SK-N-SH (cell line): ENCODE measurements at regions not wholly inside any gene's neighbourhood (a gene's known extent, or its start where the extent isn't known, plus 50 kb on each side); places are given as distances from the start of the nearest gene placed in this dataset.

Source experiments
- CTCF ChIA-PET: fragments of 300-600, 350-600 bp; formaldehyde crosslinking; extraction: SDS; loops from one replicate; lab custom pipeline; 2021; lab: Yijun Ruan, JAX
- POLR2A ChIA-PET: fragments of 350-600 bp; sonication (Branson Sonifier 250); formaldehyde crosslinking; extraction: SDS; loops from one replicate; lab custom pipeline; 2020; ENCODE audit warnings: antibody characterized with exemption, inconsistent platforms; lab: Yijun Ruan, JAX
- DNase-seq: peaks from one replicate; pipeline ENCODE4 v3.0.0; 2012
- H2AFZ ChIP-seq: fragments of 200-600 bp; sonication (generic); 2 replicates; pipeline ENCODE4 v1.8.1; 2016; ENCODE audit warnings: antibody characterized with exemption, mild to moderate bottlenecking, low read depth
- H3F3A ChIP-seq: fragments of 200-600 bp; sonication (generic); replicated peaks from 2 replicates; pipeline ENCODE3; 2016; ENCODE audit warnings: antibody characterized with exemption, mild to moderate bottlenecking; ENCODE audit not compliant: insufficient read depth
- H3K27ac ChIP-seq, 2 experiments: fragments of 200-500 bp in 1 of 2; fragments of 200-600 bp in 1 of 2; sonication (Bioruptor generic) in 1 of 2; sonication (generic), shearing (Covaris generic) in 1 of 2; 2 replicates each; pipeline versions ENCODE4 v1.5.1 to v1.6.1; 2014 to 2016; ENCODE audit warnings: low read depth in 2 of 2, inconsistent platforms in 1 of 2, low read length in 1 of 2, mild to moderate bottlenecking in 1 of 2, mixed read lengths in 1 of 2
- H3K27me3 ChIP-seq: fragments of 200-600 bp; sonication (generic), shearing (Covaris generic); 2 replicates; pipeline ENCODE4 v1.6.1; 2016; ENCODE audit warnings: mixed run types; ENCODE audit not compliant: insufficient read depth
- H3K36me3 ChIP-seq, 2 experiments: fragments of 200-500 bp in 1 of 2; fragments of 200-600 bp in 1 of 2; sonication (Bioruptor generic) in 1 of 2; sonication (generic) in 1 of 2; replicated peaks in 1 of 2; 2 replicates each; pipeline versions ENCODE3 to v1.5.1; 2014 to 2016; ENCODE audit warnings: low read length in 1 of 2, mild to moderate bottlenecking in 1 of 2; ENCODE audit not compliant: insufficient read depth in 2 of 2, control insufficient read depth in 1 of 2
- H3K4me1 ChIP-seq, 2 experiments: fragments of 200-500 bp in 1 of 2; fragments of 200-600 bp in 1 of 2; sonication (Bioruptor generic) in 1 of 2; sonication (generic), shearing (Covaris generic) in 1 of 2; 2 replicates each; pipeline versions ENCODE4 v1.5.1 to v1.6.1; 2014 to 2016; ENCODE audit warnings: low read depth in 1 of 2, low read length in 1 of 2, mixed run types in 1 of 2; ENCODE audit not compliant: insufficient read depth in 2 of 2, control insufficient read depth in 1 of 2
- H3K4me2 ChIP-seq: fragments of 200-600 bp; sonication (generic), shearing (Covaris generic); 2 replicates; pipeline ENCODE4 v1.6.1; 2017; ENCODE audit warnings: mixed run types
- H3K4me3 ChIP-seq, 2 experiments: fragments of 200-500 bp in 1 of 2; fragments of 200-600 bp in 1 of 2; sonication (Bioruptor generic) in 1 of 2; sonication (generic), shearing (Covaris generic) in 1 of 2; 2 replicates each; pipeline versions ENCODE4 v1.5.1 to v1.8.1; 2014 to 2016; ENCODE audit warnings: low read depth in 2 of 2, inconsistent platforms in 1 of 2, low read length in 1 of 2, mild to moderate bottlenecking in 1 of 2, mixed read lengths in 1 of 2, moderate library complexity in 1 of 2
- H3K79me2 ChIP-seq: fragments of 200-600 bp; sonication (generic); 2 replicates; pipeline ENCODE4 v1.8.1; 2017; ENCODE audit warnings: mild to moderate bottlenecking; ENCODE audit not compliant: insufficient read depth
- H3K9ac ChIP-seq: fragments of 200-600 bp; sonication (generic); 2 replicates; pipeline ENCODE4 v1.6.1; 2017; ENCODE audit warnings: mixed run types
- H3K9me2 ChIP-seq: fragments of 200-600 bp; sonication (generic); 2 replicates; pipeline ENCODE4 v1.6.1; 2017; ENCODE audit warnings: mixed run types
- H3K9me3 ChIP-seq: fragments of 200-600 bp; sonication (generic); 2 replicates; pipeline ENCODE4 v1.6.1; 2017; ENCODE audit warnings: mixed run types, mild to moderate bottlenecking, moderate library complexity
- H4K20me1 ChIP-seq: fragments of 200-600 bp; sonication (generic); 2 replicates; pipeline ENCODE4 v1.6.1; 2017; ENCODE audit warnings: mild to moderate bottlenecking, mixed run types; ENCODE audit not compliant: insufficient read depth
- CHD2 ChIP-seq: fragments of 150-350 bp; IDR thresholded peaks from 2 replicates; pipeline ENCODE4 v1.6.1; 2018; ENCODE audit warnings: low read length; ENCODE audit not compliant: partially characterized antibody
- EP300 ChIP-seq, 2 experiments: IDR thresholded peaks; 2 replicates each; pipeline versions ENCODE4 v1.4.0 to v1.6.1; 2012; ENCODE audit warnings: borderline replicate concordance in 1 of 2, low read depth in 1 of 2, low read length in 1 of 2
- EZH2phosphoT487 ChIP-seq: fragments of 200-600 bp; sonication (generic); IDR thresholded peaks from 2 replicates; pipeline ENCODE4 v1.6.1; 2017; ENCODE audit warnings: low read depth, mixed run types, mild to moderate bottlenecking, antibody characterized with exemption, moderate library complexity, borderline replicate concordance
- FOSL2 ChIP-seq: IDR thresholded peaks from 2 replicates; pipeline ENCODE4 v1.4.0; 2012; ENCODE audit warnings: low read depth, mild to moderate bottlenecking, moderate library complexity, borderline replicate concordance
- FOXJ3 ChIP-seq: sonication (generic); formaldehyde crosslinking; IDR thresholded peaks from 2 replicates; pipeline ENCODE4 v1.5.1; 2020; ENCODE audit warnings: mild to moderate bottlenecking, missing genetic modification reagents
- GABPA ChIP-seq: IDR thresholded peaks from 2 replicates; pipeline ENCODE4 v1.4.0; 2012; ENCODE audit warnings: low read depth, mild to moderate bottlenecking
- GATA2 ChIP-seq: sonication (generic); formaldehyde crosslinking; IDR thresholded peaks from 2 replicates; pipeline ENCODE4 v1.5.0; 2020; ENCODE audit warnings: mild to moderate bottlenecking, missing genetic modification reagents
- JUND ChIP-seq: IDR thresholded peaks from 2 replicates; pipeline ENCODE4 v1.4.0; 2012
- MEF2A ChIP-seq: IDR thresholded peaks from 2 replicates; pipeline ENCODE4 v1.4.0; 2012; ENCODE audit warnings: low read depth, borderline replicate concordance
- NFIC ChIP-seq: IDR thresholded peaks from 2 replicates; pipeline ENCODE4 v1.4.0; 2012; ENCODE audit warnings: borderline replicate concordance
- POLR2AphosphoS5 ChIP-seq: IDR thresholded peaks from 2 replicates; pipeline ENCODE4 v1.6.1; 2012; ENCODE audit warnings: low read depth, low read length
- RCOR1 ChIP-seq: fragments of 150-350 bp; IDR thresholded peaks from 2 replicates; pipeline ENCODE4 v1.6.1; 2017; ENCODE audit warnings: antibody characterized with exemption, low read length
- RFX5 ChIP-seq: IDR thresholded peaks from 2 replicates; pipeline ENCODE4 v1.6.1; 2012; ENCODE audit warnings: mild to moderate bottlenecking, improper control_type of control experiment, low read length
- RXRA ChIP-seq: IDR thresholded peaks from 2 replicates; pipeline ENCODE4 v1.4.0; 2012; ENCODE audit warnings: low read depth, mild to moderate bottlenecking, borderline replicate concordance
- SMC3 ChIP-seq: IDR thresholded peaks from 2 replicates; pipeline ENCODE4 v1.6.1; 2012; ENCODE audit warnings: low read depth, low read length, improper control_type of control experiment
- TCF12 ChIP-seq: IDR thresholded peaks from 2 replicates; pipeline ENCODE4 v1.4.0; 2012
- TEAD4 ChIP-seq: IDR thresholded peaks from 2 replicates; pipeline ENCODE4 v1.4.0; 2012; ENCODE audit warnings: mild to moderate bottlenecking, borderline replicate concordance; ENCODE audit not compliant: insufficient read depth
- YY1 ChIP-seq: IDR thresholded peaks from 2 replicates; pipeline ENCODE4 v1.4.0; 2012; ENCODE audit warnings: low read depth, mild to moderate bottlenecking
- WGBS: methylation state at CpG from one replicate; pipeline ENCODE4 v1.1.6; 2017; ENCODE audit warnings: low lambda C conversion rate; 5-methylcytosine and 5-hydroxymethylcytosine counted together
- TF ChIP-seq, protein P1 (sequence below): fragments of 150-350 bp; IDR thresholded peaks from 2 replicates; pipeline ENCODE4 v1.6.1; 2017; ENCODE audit warnings: antibody characterized with exemption, low read length, low read depth, borderline replicate concordance
- TF ChIP-seq, protein P2 (sequence below): fragments of 200-600 bp; sonication (generic); IDR thresholded peaks from 2 replicates; pipeline ENCODE4 v1.6.1; 2017; ENCODE audit warnings: antibody characterized with exemption, mild to moderate bottlenecking, moderate library complexity
- TF ChIP-seq, protein P3 (sequence below): IDR thresholded peaks from 2 replicates; pipeline ENCODE4 v1.4.0; 2012; ENCODE audit warnings: low read depth, borderline replicate concordance
- TF ChIP-seq, protein P4 (sequence below): IDR thresholded peaks from 2 replicates; pipeline ENCODE4 v1.4.0; 2012; ENCODE audit warnings: low read depth
- TF ChIP-seq, protein P5 (sequence below): IDR thresholded peaks from 2 replicates; pipeline ENCODE4 v1.6.1; 2012; ENCODE audit warnings: mild to moderate bottlenecking, low read depth, low read length, moderate library complexity
- TF ChIP-seq, protein P6 (sequence below): IDR thresholded peaks from 2 replicates; pipeline ENCODE4; 2012

DNA sequence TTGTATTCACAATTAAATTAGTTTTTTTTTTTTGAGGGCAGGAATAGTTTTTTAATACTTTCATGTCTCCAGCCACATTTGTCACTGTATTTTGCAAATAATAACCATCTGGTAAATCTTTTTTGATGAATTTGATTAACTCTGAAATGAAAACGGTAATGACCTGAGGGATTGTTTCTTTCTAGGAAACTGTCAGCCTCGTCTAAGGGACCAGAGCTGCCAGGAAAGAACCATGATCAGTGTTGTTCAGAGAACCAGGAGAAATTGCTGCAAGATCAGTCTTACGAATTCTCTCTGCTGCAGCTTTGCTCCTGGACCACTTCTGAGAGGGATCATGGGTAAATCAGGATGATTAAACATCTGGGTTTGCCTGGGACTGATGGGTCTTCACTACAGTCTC, 114.5 kb upstream of the TAF11L2 start:
- CTCF ChIA-PET, result interaction anchor here (1.3 kb wide), 1 partner anchor 167 kb away, joined by 3 read pairs; no protein-coding TSS in a partner anchor
- H3K9me3 ChIP-seq, result no peaks in the 10 kb centered on the region

More for the DNA sequence above, 114.5 kb upstream of the TAF11L2 start:
- Histone ChIP-seq H3K4me1 (peaks cover 8 to 29% of the 10 kb centered on the region in 2 experiments; a peak in 3 of 4 replicates), H4K20me1 (no peaks in the 10 kb centered on the region), H3K27me3 (no peaks in the 10 kb centered on the region), H3K79me2 (no peaks in the 10 kb centered on the region), H3K9ac (no peak overlapping the region), H3K36me3 (no peaks in the 10 kb centered on the region), H3K4me3 (no peak overlapping the region), H3F3A (no peaks in the 10 kb centered on the region), H3K4me2 (no peak overlapping the region), H2AFZ (no peak overlapping the region), H3K9me2 (no peaks in the 10 kb centered on the region), H3K27ac (peak overlapping the region in 1 of 2 experiments; percentile 58; a peak in 2 of 4 replicates)
- POLR2A ChIA-PET, result no interaction called here
- peak; percentile 54 for DNase-seq
- no peak for TF ChIP-seq MEF2A
- TF ChIP-seq NFIC, result no peak
- no peak for TF ChIP-seq JUND
- TF ChIP-seq RFX5, result no peak
- TF ChIP-seq, protein P1, sequence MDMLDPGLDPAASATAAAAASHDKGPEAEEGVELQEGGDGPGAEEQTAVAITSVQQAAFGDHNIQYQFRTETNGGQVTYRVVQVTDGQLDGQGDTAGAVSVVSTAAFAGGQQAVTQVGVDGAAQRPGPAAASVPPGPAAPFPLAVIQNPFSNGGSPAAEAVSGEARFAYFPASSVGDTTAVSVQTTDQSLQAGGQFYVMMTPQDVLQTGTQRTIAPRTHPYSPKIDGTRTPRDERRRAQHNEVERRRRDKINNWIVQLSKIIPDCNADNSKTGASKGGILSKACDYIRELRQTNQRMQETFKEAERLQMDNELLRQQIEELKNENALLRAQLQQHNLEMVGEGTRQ, result no peak
- no peak for TF ChIP-seq FOSL2
- TF ChIP-seq, protein P2, sequence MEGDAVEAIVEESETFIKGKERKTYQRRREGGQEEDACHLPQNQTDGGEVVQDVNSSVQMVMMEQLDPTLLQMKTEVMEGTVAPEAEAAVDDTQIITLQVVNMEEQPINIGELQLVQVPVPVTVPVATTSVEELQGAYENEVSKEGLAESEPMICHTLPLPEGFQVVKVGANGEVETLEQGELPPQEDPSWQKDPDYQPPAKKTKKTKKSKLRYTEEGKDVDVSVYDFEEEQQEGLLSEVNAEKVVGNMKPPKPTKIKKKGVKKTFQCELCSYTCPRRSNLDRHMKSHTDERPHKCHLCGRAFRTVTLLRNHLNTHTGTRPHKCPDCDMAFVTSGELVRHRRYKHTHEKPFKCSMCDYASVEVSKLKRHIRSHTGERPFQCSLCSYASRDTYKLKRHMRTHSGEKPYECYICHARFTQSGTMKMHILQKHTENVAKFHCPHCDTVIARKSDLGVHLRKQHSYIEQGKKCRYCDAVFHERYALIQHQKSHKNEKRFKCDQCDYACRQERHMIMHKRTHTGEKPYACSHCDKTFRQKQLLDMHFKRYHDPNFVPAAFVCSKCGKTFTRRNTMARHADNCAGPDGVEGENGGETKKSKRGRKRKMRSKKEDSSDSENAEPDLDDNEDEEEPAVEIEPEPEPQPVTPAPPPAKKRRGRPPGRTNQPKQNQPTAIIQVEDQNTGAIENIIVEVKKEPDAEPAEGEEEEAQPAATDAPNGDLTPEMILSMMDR, result no peak
- TF ChIP-seq EZH2phosphoT487, result no peak
- no peak for TF ChIP-seq GABPA
- no peak for TF ChIP-seq YY1
- peak; percentile 62; the same call in 1 of the 2 replicates for TF ChIP-seq RCOR1
- TF ChIP-seq TCF12, result no peak
- TF ChIP-seq, protein P3, sequence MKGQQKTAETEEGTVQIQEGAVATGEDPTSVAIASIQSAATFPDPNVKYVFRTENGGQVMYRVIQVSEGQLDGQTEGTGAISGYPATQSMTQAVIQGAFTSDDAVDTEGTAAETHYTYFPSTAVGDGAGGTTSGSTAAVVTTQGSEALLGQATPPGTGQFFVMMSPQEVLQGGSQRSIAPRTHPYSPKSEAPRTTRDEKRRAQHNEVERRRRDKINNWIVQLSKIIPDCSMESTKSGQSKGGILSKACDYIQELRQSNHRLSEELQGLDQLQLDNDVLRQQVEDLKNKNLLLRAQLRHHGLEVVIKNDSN, result no peak
- peak; percentile 18 for TF ChIP-seq CHD2
- TF ChIP-seq, protein P4, sequence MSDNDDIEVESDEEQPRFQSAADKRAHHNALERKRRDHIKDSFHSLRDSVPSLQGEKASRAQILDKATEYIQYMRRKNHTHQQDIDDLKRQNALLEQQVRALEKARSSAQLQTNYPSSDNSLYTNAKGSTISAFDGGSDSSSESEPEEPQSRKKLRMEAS, result no peak
- no peak for TF ChIP-seq FOXJ3 (CRISPR knock-in tag)
- peak in 1 of 2 experiments; percentile 72; a peak in 1 of 4 replicates for TF ChIP-seq EP300 (IDR thresholded peaks at IDR 0.05; ENCODE audit: borderline replicate concordance in 1 of 2, low read depth in 1 of 2, low read length in 1 of 2)
- TF ChIP-seq SMC3, result no peak
- no peak for TF ChIP-seq GATA2 (CRISPR knock-in tag)
- TF ChIP-seq, protein P5, sequence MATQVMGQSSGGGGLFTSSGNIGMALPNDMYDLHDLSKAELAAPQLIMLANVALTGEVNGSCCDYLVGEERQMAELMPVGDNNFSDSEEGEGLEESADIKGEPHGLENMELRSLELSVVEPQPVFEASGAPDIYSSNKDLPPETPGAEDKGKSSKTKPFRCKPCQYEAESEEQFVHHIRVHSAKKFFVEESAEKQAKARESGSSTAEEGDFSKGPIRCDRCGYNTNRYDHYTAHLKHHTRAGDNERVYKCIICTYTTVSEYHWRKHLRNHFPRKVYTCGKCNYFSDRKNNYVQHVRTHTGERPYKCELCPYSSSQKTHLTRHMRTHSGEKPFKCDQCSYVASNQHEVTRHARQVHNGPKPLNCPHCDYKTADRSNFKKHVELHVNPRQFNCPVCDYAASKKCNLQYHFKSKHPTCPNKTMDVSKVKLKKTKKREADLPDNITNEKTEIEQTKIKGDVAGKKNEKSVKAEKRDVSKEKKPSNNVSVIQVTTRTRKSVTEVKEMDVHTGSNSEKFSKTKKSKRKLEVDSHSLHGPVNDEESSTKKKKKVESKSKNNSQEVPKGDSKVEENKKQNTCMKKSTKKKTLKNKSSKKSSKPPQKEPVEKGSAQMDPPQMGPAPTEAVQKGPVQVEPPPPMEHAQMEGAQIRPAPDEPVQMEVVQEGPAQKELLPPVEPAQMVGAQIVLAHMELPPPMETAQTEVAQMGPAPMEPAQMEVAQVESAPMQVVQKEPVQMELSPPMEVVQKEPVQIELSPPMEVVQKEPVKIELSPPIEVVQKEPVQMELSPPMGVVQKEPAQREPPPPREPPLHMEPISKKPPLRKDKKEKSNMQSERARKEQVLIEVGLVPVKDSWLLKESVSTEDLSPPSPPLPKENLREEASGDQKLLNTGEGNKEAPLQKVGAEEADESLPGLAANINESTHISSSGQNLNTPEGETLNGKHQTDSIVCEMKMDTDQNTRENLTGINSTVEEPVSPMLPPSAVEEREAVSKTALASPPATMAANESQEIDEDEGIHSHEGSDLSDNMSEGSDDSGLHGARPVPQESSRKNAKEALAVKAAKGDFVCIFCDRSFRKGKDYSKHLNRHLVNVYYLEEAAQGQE, result no peak
- TF ChIP-seq, protein P6, sequence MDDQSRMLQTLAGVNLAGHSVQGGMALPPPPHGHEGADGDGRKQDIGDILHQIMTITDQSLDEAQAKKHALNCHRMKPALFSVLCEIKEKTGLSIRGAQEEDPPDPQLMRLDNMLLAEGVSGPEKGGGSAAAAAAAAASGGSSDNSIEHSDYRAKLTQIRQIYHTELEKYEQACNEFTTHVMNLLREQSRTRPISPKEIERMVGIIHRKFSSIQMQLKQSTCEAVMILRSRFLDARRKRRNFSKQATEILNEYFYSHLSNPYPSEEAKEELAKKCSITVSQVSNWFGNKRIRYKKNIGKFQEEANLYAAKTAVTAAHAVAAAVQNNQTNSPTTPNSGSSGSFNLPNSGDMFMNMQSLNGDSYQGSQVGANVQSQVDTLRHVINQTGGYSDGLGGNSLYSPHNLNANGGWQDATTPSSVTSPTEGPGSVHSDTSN, result no peak
- TF ChIP-seq TEAD4, result no peak
- no peak for TF ChIP-seq RXRA
- no peak for TF ChIP-seq POLR2AphosphoS5
- WGBS, result 45% methylated on average over 3 of the region's 3 CpGs
